GM23338 (cell line): ENCODE measurements at regions not wholly inside any gene's neighbourhood (a gene's known extent, or its start where the extent isn't known, plus 50 kb on each side); places are given as distances from the start of the nearest gene placed in this dataset.

Source experiments
- ATAC-seq: fragments of 200-7000 bp; cut with Tn5 transposase; 3 replicates; pipeline ENCODE4 v1.9.1; 2020
- DNase-seq: peaks from one replicate; pipeline ENCODE4 v3.0.0-alpha.2; 2015; ENCODE audit warnings: low spot score
- H2AFZ ChIP-seq: fragments of 200-600 bp; sonication (generic); 2 replicates; pipeline ENCODE4 v1.8.0; 2016; ENCODE audit warnings: antibody characterized with exemption, mild to moderate bottlenecking, moderate library complexity
- H3F3A ChIP-seq: fragments of 200-600 bp; sonication (generic); replicated peaks from 2 replicates; pipeline ENCODE4 v1.8.0; 2017; ENCODE audit warnings: antibody characterized with exemption, mixed run types, low read depth
- H3K27ac ChIP-seq: fragments of 200-600 bp; sonication (generic); 2 replicates; pipeline ENCODE4 v1.6.1; 2016; ENCODE audit warnings: low read depth
- H3K27me3 ChIP-seq: fragments of 200-600 bp; sonication (generic); 2 replicates; pipeline ENCODE4 v1.8.0; 2016; ENCODE audit warnings: mild to moderate bottlenecking, mixed run types, moderate library complexity; ENCODE audit not compliant: insufficient read depth
- H3K36me3 ChIP-seq: fragments of 200-600 bp; sonication (generic); 2 replicates; pipeline ENCODE4 v1.8.0; 2016; ENCODE audit warnings: mild to moderate bottlenecking; ENCODE audit not compliant: insufficient read depth
- H3K4me1 ChIP-seq: fragments of 200-600 bp; sonication (generic); 2 replicates; pipeline ENCODE4 v1.8.0; 2016; ENCODE audit warnings: mild to moderate bottlenecking, moderate library complexity; ENCODE audit not compliant: insufficient read depth
- H3K4me2 ChIP-seq: fragments of 200-600 bp; sonication (generic); 2 replicates; pipeline ENCODE4 v1.7.1; 2017; ENCODE audit warnings: mixed run types
- H3K4me3 ChIP-seq: fragments of 200-600 bp; sonication (generic); 2 replicates; pipeline ENCODE4 v1.6.1; 2016; ENCODE audit warnings: mixed run types
- H3K79me2 ChIP-seq: fragments of 200-600 bp; sonication (generic); replicated peaks from 2 replicates; pipeline ENCODE4 v1.8.0; 2017; ENCODE audit warnings: mild to moderate bottlenecking; ENCODE audit not compliant: insufficient read depth
- H3K9me2 ChIP-seq: fragments of 200-600 bp; sonication (generic); 2 replicates; pipeline ENCODE4 v1.8.0; 2017; ENCODE audit not compliant: insufficient read depth
- H4K20me1 ChIP-seq: fragments of 200-600 bp; sonication (generic); replicated peaks from 2 replicates; pipeline ENCODE4 v1.8.0; 2017; ENCODE audit warnings: mild to moderate bottlenecking; ENCODE audit not compliant: insufficient read depth
- H3K27ac Mint-ChIP-seq: 2 replicates; pipeline ENCODE4 v1.8.0; 2020; ENCODE audit warnings: inconsistent platforms, mild to moderate bottlenecking, moderate library complexity, mixed read lengths
- H3K27me3 Mint-ChIP-seq: 3 replicates; pipeline ENCODE4 v1.8.0; 2022; ENCODE audit warnings: low read depth, mild to moderate bottlenecking, moderate library complexity, mixed read lengths, inconsistent platforms; ENCODE audit not compliant: insufficient read depth, poor library complexity
- H3K36me3 Mint-ChIP-seq: 3 replicates; pipeline ENCODE4 v1.8.0; 2021; ENCODE audit warnings: low read depth, mild to moderate bottlenecking, inconsistent platforms, moderate library complexity, mixed read lengths
- H3K4me1 Mint-ChIP-seq: 3 replicates; pipeline ENCODE4 v1.8.0; 2020; ENCODE audit warnings: mild to moderate bottlenecking, inconsistent platforms, mixed read lengths
- H3K4me3 Mint-ChIP-seq: 3 replicates; pipeline ENCODE4 v1.8.0; 2021; ENCODE audit warnings: moderate library complexity, mild to moderate bottlenecking, inconsistent platforms, mixed read lengths
- H3K9me3 Mint-ChIP-seq: 3 replicates; pipeline ENCODE4 v1.8.0; 2020; ENCODE audit warnings: moderate library complexity, mild to moderate bottlenecking, inconsistent platforms, mixed read lengths
- CREB1 ChIP-seq: fragments of 250-450 bp; sonication (Bioruptor Pico); IDR thresholded peaks from 2 replicates; pipeline ENCODE4 v1.5.0; 2020; ENCODE audit warnings: low read depth, mild to moderate bottlenecking, moderate library complexity
- CTCF ChIP-seq, 2 experiments: fragments of 200-600 bp in 1 of 2; sonication (generic) in 1 of 2; conservative IDR thresholded peaks; 2 replicates each; pipeline versions ENCODE4 v1.5.1 to v1.6.1; 2016 to 2017; ENCODE audit warnings: antibody characterized with exemption in 2 of 2, low read depth in 2 of 2, mild to moderate bottlenecking in 2 of 2, moderate library complexity in 1 of 2
- EZH2 ChIP-seq: fragments of 200-600 bp; sonication (generic); IDR thresholded peaks from one replicate; pipeline ENCODE4 v1.8.0; 2017; ENCODE audit warnings: antibody characterized with exemption, mild to moderate bottlenecking, low read depth; ENCODE audit not compliant: unreplicated experiment
- EZH2phosphoT487 ChIP-seq: fragments of 200-600 bp; sonication (generic); IDR thresholded peaks from one replicate; pipeline ENCODE4 v1.8.1; 2018; ENCODE audit warnings: antibody characterized with exemption; ENCODE audit not compliant: unreplicated experiment
- JUNB ChIP-seq: IDR thresholded peaks from one replicate; pipeline ENCODE4 v1.6.1; 2016; ENCODE audit warnings: antibody characterized with exemption; ENCODE audit not compliant: unreplicated experiment
- NANOG ChIP-seq: IDR thresholded peaks from 2 replicates; pipeline ENCODE4 v1.6.1; 2016; ENCODE audit warnings: antibody characterized with exemption, borderline replicate concordance
- STAT1 ChIP-seq: IDR thresholded peaks from one replicate; pipeline ENCODE4 v1.6.1; 2016; ENCODE audit warnings: antibody characterized with exemption; ENCODE audit not compliant: unreplicated experiment
- ZNF114 ChIP-seq: fragments of 250-450 bp; sonication (Bioruptor Pico); IDR thresholded peaks from 2 replicates; pipeline ENCODE4 v1.5.0; 2020; ENCODE audit warnings: mild to moderate bottlenecking, moderate library complexity
- ZNF331 ChIP-seq: fragments of 250-450 bp; sonication (Bioruptor Pico); IDR thresholded peaks from 2 replicates; pipeline ENCODE4 v1.5.0; 2020; ENCODE audit warnings: low read depth, mild to moderate bottlenecking, moderate library complexity
- TF ChIP-seq, protein P1 (sequence below): IDR thresholded peaks from 2 replicates; pipeline ENCODE4 v1.6.1; 2016; ENCODE audit warnings: antibody characterized with exemption
- TF ChIP-seq, protein P2 (sequence below): fragments of 250-450 bp; sonication (Bioruptor Pico); IDR thresholded peaks from 2 replicates; pipeline ENCODE4 v1.5.0; 2020; ENCODE audit warnings: mild to moderate bottlenecking, moderate library complexity
- TF ChIP-seq, protein P3 (sequence below): IDR thresholded peaks from one replicate; pipeline ENCODE4 v1.6.1; 2018; ENCODE audit warnings: antibody characterized with exemption; ENCODE audit not compliant: unreplicated experiment

DNA sequence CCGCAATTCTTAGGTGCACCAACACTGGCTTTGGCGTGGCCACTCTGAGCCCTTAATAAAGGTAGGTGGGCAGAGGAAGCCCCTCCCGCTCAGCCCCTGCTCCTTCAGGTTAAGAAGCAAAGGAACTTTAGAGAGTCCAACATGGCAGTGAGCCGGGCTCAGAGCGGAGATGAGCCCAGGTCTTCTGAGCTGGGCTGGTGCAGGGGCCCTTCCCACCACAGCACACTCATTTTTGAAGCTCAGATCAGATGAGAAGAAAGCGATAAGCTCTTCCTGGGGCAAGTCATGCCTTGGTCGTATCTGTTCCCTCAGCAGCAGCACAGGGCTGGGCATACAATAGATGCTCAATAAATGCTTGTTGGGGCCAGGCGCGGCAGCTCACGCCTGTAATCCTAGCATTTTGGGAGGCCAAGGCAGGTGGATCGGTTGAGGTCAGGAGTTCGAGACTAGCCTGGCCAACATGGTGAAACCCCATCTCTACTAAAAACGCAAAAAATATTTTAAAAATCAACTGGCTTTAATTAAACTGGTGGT, 51.1 kb upstream of the TARDBP start:
- Mint-ChIP-seq H3K9me3 (no peaks in the 10 kb centered on the region), H3K4me3 (0 out of 3 replicates have a peak overlapping the region, but pooled peaks have one; percentile 52), H3K4me1 (peaks cover 54% of the 10 kb centered on the region), H3K27me3 (peaks cover 6% of the 10 kb centered on the region), H3K27ac (no peak overlapping the region), H3K36me3 (no peaks in the 10 kb centered on the region)
- H3K79me2 ChIP-seq = no peaks in the 10 kb centered on the region
- H3K4me2 ChIP-seq = peak overlapping the region; percentile 71
- no peak for DNase-seq
- H3K4me1 ChIP-seq = peaks cover 19% of the 10 kb centered on the region
- peak; percentile 39 for ATAC-seq
- H4K20me1 ChIP-seq = no peaks in the 10 kb centered on the region
- no peaks in the 10 kb centered on the region for H3K27me3 ChIP-seq
- no peaks in the 10 kb centered on the region for H3K9me2 ChIP-seq
- no peaks in the 10 kb centered on the region for H3F3A ChIP-seq
- no peak overlapping the region for H3K27ac ChIP-seq
- TF ChIP-seq CREB1 (CRISPR knock-in tag) (no peak), EZH2 (no peak), CTCF (conservative IDR thresholded peaks at IDR 0.05; ENCODE audit: low read depth in 2 of 2) (no peak), JUNB (no peak), ZNF331 (no peak), STAT1 (no peak), EZH2phosphoT487 (no peak), NANOG (no peak), ZNF114 (no peak)
- TF ChIP-seq, protein P1, sequence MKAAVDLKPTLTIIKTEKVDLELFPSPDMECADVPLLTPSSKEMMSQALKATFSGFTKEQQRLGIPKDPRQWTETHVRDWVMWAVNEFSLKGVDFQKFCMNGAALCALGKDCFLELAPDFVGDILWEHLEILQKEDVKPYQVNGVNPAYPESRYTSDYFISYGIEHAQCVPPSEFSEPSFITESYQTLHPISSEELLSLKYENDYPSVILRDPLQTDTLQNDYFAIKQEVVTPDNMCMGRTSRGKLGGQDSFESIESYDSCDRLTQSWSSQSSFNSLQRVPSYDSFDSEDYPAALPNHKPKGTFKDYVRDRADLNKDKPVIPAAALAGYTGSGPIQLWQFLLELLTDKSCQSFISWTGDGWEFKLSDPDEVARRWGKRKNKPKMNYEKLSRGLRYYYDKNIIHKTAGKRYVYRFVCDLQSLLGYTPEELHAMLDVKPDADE = no peak
- TF ChIP-seq, protein P2, sequence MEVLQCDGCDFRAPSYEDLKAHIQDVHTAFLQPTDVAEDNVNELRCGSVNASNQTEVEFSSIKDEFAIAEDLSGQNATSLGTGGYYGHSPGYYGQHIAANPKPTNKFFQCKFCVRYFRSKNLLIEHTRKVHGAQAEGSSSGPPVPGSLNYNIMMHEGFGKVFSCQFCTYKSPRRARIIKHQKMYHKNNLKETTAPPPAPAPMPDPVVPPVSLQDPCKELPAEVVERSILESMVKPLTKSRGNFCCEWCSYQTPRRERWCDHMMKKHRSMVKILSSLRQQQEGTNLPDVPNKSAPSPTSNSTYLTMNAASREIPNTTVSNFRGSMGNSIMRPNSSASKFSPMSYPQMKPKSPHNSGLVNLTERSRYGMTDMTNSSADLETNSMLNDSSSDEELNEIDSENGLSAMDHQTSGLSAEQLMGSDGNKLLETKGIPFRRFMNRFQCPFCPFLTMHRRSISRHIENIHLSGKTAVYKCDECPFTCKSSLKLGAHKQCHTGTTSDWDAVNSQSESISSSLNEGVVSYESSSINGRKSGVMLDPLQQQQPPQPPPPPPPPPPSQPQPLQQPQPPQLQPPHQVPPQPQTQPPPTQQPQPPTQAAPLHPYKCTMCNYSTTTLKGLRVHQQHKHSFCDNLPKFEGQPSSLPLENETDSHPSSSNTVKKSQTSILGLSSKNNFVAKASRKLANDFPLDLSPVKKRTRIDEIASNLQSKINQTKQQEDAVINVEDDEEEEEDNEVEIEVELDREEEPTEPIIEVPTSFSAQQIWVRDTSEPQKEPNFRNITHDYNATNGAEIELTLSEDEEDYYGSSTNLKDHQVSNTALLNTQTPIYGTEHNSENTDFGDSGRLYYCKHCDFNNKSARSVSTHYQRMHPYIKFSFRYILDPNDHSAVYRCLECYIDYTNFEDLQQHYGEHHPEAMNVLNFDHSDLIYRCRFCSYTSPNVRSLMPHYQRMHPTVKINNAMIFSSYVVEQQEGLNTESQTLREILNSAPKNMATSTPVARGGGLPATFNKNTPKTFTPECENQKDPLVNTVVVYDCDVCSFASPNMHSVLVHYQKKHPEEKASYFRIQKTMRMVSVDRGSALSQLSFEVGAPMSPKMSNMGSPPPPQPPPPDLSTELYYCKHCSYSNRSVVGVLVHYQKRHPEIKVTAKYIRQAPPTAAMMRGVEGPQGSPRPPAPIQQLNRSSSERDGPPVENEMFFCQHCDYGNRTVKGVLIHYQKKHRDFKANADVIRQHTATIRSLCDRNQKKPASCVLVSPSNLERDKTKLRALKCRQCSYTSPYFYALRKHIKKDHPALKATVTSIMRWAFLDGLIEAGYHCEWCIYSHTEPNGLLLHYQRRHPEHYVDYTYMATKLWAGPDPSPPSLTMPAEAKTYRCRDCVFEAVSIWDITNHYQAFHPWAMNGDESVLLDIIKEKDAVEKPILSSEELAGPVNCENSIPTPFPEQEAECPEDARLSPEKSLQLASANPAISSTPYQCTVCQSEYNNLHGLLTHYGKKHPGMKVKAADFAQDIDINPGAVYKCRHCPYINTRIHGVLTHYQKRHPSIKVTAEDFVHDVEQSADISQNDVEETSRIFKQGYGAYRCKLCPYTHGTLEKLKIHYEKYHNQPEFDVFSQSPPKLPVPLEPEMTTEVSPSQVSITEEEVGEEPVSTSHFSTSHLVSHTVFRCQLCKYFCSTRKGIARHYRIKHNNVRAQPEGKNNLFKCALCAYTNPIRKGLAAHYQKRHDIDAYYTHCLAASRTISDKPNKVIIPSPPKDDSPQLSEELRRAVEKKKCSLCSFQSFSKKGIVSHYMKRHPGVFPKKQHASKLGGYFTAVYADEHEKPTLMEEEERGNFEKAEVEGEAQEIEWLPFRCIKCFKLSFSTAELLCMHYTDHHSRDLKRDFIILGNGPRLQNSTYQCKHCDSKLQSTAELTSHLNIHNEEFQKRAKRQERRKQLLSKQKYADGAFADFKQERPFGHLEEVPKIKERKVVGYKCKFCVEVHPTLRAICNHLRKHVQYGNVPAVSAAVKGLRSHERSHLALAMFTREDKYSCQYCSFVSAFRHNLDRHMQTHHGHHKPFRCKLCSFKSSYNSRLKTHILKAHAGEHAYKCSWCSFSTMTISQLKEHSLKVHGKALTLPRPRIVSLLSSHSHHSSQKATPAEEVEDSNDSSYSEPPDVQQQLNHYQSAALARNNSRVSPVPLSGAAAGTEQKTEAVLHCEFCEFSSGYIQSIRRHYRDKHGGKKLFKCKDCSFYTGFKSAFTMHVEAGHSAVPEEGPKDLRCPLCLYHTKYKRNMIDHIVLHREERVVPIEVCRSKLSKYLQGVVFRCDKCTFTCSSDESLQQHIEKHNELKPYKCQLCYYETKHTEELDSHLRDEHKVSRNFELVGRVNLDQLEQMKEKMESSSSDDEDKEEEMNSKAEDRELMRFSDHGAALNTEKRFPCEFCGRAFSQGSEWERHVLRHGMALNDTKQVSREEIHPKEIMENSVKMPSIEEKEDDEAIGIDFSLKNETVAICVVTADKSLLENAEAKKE (CRISPR knock-in tag) = no peak
- TF ChIP-seq, protein P3, sequence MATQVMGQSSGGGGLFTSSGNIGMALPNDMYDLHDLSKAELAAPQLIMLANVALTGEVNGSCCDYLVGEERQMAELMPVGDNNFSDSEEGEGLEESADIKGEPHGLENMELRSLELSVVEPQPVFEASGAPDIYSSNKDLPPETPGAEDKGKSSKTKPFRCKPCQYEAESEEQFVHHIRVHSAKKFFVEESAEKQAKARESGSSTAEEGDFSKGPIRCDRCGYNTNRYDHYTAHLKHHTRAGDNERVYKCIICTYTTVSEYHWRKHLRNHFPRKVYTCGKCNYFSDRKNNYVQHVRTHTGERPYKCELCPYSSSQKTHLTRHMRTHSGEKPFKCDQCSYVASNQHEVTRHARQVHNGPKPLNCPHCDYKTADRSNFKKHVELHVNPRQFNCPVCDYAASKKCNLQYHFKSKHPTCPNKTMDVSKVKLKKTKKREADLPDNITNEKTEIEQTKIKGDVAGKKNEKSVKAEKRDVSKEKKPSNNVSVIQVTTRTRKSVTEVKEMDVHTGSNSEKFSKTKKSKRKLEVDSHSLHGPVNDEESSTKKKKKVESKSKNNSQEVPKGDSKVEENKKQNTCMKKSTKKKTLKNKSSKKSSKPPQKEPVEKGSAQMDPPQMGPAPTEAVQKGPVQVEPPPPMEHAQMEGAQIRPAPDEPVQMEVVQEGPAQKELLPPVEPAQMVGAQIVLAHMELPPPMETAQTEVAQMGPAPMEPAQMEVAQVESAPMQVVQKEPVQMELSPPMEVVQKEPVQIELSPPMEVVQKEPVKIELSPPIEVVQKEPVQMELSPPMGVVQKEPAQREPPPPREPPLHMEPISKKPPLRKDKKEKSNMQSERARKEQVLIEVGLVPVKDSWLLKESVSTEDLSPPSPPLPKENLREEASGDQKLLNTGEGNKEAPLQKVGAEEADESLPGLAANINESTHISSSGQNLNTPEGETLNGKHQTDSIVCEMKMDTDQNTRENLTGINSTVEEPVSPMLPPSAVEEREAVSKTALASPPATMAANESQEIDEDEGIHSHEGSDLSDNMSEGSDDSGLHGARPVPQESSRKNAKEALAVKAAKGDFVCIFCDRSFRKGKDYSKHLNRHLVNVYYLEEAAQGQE = no peak
- H3K4me3 ChIP-seq = peak overlapping the region; percentile 47
- peak overlapping the region; percentile 93 for H2AFZ ChIP-seq
- H3K36me3 ChIP-seq = no peaks in the 10 kb centered on the region
